AG04449 (cell line): ENCODE measurements at regions not wholly inside any gene's neighbourhood (a gene's known extent, or its start where the extent isn't known, plus 50 kb on each side); places are given as distances from the start of the nearest gene placed in this dataset.

Experiments
- CTCF ChIA-PET: fragments of 350-600 bp; formaldehyde crosslinking; extraction: SDS; loops from one replicate; lab custom pipeline; 2021; ENCODE audit warnings: antibody characterized with exemption; lab: Yijun Ruan, JAX
- POLR2A ChIA-PET: fragments of 400-600, 350-600 bp; formaldehyde crosslinking; extraction: SDS; loops from one replicate; lab custom pipeline; 2020; ENCODE audit warnings: antibody characterized with exemption, inconsistent platforms; lab: Yijun Ruan, JAX
- DNase-seq: peaks from one replicate; pipeline ENCODE4 v3.0.0-alpha.2; 2010; ENCODE audit warnings: low read depth, low spot score
- H3K4me3 ChIP-seq: 2 replicates; pipeline ENCODE4 v1.5.1; 2011; ENCODE audit warnings: low read depth, mild to moderate bottlenecking, control low read depth, low read length
- TF ChIP-seq, protein P1 (sequence below): IDR thresholded peaks from one replicate; pipeline ENCODE4 v1.5.1; 2011; ENCODE audit warnings: mild to moderate bottlenecking, moderate library complexity, low read length, control low read depth, inconsistent platforms; ENCODE audit not compliant: insufficient read depth; ENCODE audit errors: missing control alignments

GRCh38 chr1:72915581-72915980 lies 633.2 kb upstream of the NEGR1 start:
- TF ChIP-seq, protein P1, sequence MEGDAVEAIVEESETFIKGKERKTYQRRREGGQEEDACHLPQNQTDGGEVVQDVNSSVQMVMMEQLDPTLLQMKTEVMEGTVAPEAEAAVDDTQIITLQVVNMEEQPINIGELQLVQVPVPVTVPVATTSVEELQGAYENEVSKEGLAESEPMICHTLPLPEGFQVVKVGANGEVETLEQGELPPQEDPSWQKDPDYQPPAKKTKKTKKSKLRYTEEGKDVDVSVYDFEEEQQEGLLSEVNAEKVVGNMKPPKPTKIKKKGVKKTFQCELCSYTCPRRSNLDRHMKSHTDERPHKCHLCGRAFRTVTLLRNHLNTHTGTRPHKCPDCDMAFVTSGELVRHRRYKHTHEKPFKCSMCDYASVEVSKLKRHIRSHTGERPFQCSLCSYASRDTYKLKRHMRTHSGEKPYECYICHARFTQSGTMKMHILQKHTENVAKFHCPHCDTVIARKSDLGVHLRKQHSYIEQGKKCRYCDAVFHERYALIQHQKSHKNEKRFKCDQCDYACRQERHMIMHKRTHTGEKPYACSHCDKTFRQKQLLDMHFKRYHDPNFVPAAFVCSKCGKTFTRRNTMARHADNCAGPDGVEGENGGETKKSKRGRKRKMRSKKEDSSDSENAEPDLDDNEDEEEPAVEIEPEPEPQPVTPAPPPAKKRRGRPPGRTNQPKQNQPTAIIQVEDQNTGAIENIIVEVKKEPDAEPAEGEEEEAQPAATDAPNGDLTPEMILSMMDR, result no peak
- CTCF ChIA-PET, result no interaction called here
- POLR2A ChIA-PET, result no interaction called here
- H3K4me3 ChIP-seq, result no peak overlapping the region
- no peak for DNase-seq

- POLR2A ChIA-PET, result no interaction called here
- no peak for DNase-seq
- CTCF ChIA-PET, result no interaction called here
- TF ChIP-seq, protein P1, result no peak
- no peak overlapping the region for H3K4me3 ChIP-seq
These were observed 629.3 kb upstream of the NEGR1 start for GRCh38 chr1:72911656-72912055.

GRCh38 chr1:72896256-72896655 lies 613.9 kb upstream of the NEGR1 start:
- DNase-seq, result no peak
- ChIA-PET POLR2A (no interaction called here), CTCF (no interaction called here)
- H3K4me3 ChIP-seq, result no peak overlapping the region
- TF ChIP-seq, protein P1, result no peak

DNA sequence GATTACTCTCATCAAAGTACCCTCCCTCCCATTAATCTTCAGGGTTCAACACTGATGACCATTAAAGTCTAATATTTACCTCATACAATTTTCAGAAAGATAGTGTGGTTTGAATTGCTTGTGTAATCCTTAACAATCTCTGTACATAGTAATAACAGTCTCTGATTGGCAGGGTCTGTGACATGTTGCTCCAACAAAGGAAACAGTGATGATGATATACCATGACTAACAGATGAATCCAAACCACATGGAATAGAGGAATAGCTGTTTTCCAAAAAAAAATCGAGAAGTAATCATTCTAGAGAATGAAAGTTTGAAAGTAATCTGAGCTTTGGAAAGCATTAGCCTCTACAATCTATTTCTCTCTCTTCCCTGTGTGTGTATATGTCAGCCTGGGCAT lies 610.1 kb upstream of the NEGR1 start:
- no peak for DNase-seq
- no peak overlapping the region for H3K4me3 ChIP-seq
- CTCF ChIA-PET, result no interaction called here
- POLR2A ChIA-PET, result no interaction called here
- TF ChIP-seq, protein P1, result no peak

DNA sequence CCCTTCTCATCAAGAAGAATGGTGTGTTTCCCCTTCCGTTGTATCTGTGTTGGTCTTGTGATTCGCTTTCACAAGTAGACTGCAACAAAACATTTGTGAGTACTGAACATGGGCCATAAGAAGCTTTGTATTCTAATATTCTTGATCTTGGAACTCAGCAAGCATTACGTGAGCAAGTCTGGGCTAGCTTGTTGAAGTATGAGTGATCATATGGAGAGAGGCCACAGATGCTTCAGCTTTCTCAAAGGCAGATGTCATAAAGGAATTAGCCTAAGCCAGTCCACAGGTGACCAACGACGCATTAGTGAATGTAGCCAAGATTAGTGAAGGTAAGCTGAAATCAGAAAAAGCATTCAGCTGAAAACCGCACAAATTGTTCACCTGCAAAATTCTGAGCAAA lies 609.6 kb upstream of the NEGR1 start:
- CTCF ChIA-PET, result no interaction called here
- DNase-seq, result no peak
- TF ChIP-seq, protein P1, result no peak
- no peak overlapping the region for H3K4me3 ChIP-seq
- POLR2A ChIA-PET, result no interaction called here

DNA sequence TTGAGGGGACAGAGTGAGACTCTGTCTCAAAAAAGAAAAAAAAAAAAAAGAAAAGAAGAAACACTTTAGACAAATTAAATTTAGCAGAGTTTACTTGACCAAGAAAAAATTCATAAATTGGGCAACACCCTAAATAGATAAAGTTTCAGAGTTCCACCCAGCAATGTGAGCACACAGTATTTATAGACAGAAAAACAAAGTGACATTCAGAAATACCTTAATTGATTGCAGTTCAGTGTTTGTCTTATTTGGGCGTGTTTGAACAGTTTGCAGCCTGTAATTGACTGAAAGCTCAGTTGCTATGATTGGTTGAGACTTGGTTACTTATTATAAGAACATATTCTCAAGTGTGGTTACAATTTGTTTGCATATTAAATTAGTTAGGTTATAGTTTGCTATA lies 603.5 kb upstream of the NEGR1 start:
- POLR2A ChIA-PET, result no interaction called here
- CTCF ChIA-PET, result no interaction called here
- TF ChIP-seq, protein P1, result no peak

More for the DNA sequence above, 603.5 kb upstream of the NEGR1 start:
- no peak for DNase-seq
- H3K4me3 ChIP-seq, result no peak overlapping the region
